H1 (cell line): ENCODE measurements at regions not wholly inside any gene's neighbourhood (a gene's known extent, or its start where the extent isn't known, plus 50 kb on each side); places are given as distances from the start of the nearest gene placed in this dataset.

Experiments used
- CTCF ChIA-PET: fragments of 300-600 bp; sonication (Branson Sonifier 250); formaldehyde crosslinking; loops from one replicate; lab custom pipeline; 2021; ENCODE audit not compliant: partially characterized antibody; lab: Charles Lee
- POLR2A ChIA-PET: fragments of 300-600 bp; sonication (Branson Sonifier 250); formaldehyde crosslinking; loops from one replicate; lab custom pipeline; 2021; ENCODE audit warnings: inconsistent platforms; ENCODE audit not compliant: partially characterized antibody; lab: Charles Lee
- DNase-seq, 2 experiments: peaks; one replicate each; pipeline versions ENCODE4 v3.0.0 to v3.0.0-alpha.2; 2010 to 2022; ENCODE audit warnings: low spot score in 2 of 2, low read depth in 1 of 2, mixed read lengths in 1 of 2
- FAIRE-seq: peaks from 2 replicates; lab custom pipeline; 2011; peaks lifted over from hg19 to GRCh38; lab: Jason Lieb, UNC
- H2AFZ ChIP-seq: 2 replicates; pipeline ENCODE4 v1.8.1; 2012; ENCODE audit warnings: low read length, inconsistent platforms
- H2AK5ac ChIP-seq: 2 replicates; pipeline ENCODE4 v1.6.1; 2013; ENCODE audit warnings: low read depth, low read length
- H2BK120ac ChIP-seq: replicated peaks from 2 replicates; pipeline ENCODE3; 2013; ENCODE audit warnings: low read depth, low read length, inconsistent platforms
- H2BK12ac ChIP-seq: 2 replicates; pipeline ENCODE4 v1.6.1; 2013; ENCODE audit warnings: low read depth, low read length
- H2BK15ac ChIP-seq: 2 replicates; pipeline ENCODE4 v1.6.1; 2013; ENCODE audit warnings: low read length
- H2BK20ac ChIP-seq: 2 replicates; pipeline ENCODE4 v1.6.1; 2013; ENCODE audit warnings: low read length
- H2BK5ac ChIP-seq: 2 replicates; pipeline ENCODE4 v1.6.1; 2013; ENCODE audit warnings: low read depth, low read length
- H3K14ac ChIP-seq: 2 replicates; pipeline ENCODE4 v1.6.1; 2013; ENCODE audit warnings: inconsistent platforms; ENCODE audit not compliant: insufficient read length
- H3K18ac ChIP-seq: 2 replicates; pipeline ENCODE4 v1.6.1; 2013; ENCODE audit warnings: low read length; ENCODE audit errors: extremely low read depth
- H3K23ac ChIP-seq: 2 replicates; pipeline ENCODE4 v1.6.1; 2013; ENCODE audit warnings: inconsistent platforms; ENCODE audit not compliant: insufficient read length
- H3K23me2 ChIP-seq: 2 replicates; pipeline ENCODE4 v1.6.1; 2013; ENCODE audit warnings: low read depth, low read length
- H3K27ac ChIP-seq: 2 replicates; pipeline ENCODE4 v1.6.1; 2011; ENCODE audit warnings: low read depth, low read length, inconsistent platforms
- H3K27me3 ChIP-seq, 4 experiments: replicated peaks in 1 of 4; 1 replicate in 1 of 4; 2 replicates in 3 of 4; pipeline versions ENCODE4 v1.6.1 to v1.8.1; 2011 to 2013; ENCODE audit warnings: low read length in 3 of 4, mild to moderate bottlenecking in 3 of 4, inconsistent platforms in 2 of 4, mixed read lengths in 2 of 4, moderate library complexity in 1 of 4; ENCODE audit not compliant: control insufficient read depth in 3 of 4, insufficient read depth in 3 of 4; ENCODE audit errors: extremely low read depth in 1 of 4
- H3K36me3 ChIP-seq, 4 experiments: 2 replicates each; pipeline versions ENCODE4 v1.6.1 to v1.8.1; 2011 to 2013; ENCODE audit warnings: mild to moderate bottlenecking in 4 of 4, low read length in 3 of 4, moderate library complexity in 2 of 4, control low read depth in 1 of 4, inconsistent platforms in 1 of 4; ENCODE audit not compliant: insufficient read depth in 4 of 4, control insufficient read depth in 2 of 4
- H3K4ac ChIP-seq: replicated peaks from 2 replicates; pipeline ENCODE3; 2013; ENCODE audit warnings: low read length, low read depth, mixed read lengths, inconsistent platforms; ENCODE audit not compliant: insufficient read length
- H3K4me1 ChIP-seq, 4 experiments: replicated peaks in 1 of 4; 1 replicate in 1 of 4; 2 replicates in 3 of 4; pipeline versions ENCODE4 v1.6.1 to v1.8.1; 2011 to 2013; ENCODE audit warnings: low read length in 3 of 4, inconsistent platforms in 2 of 4, mixed read lengths in 1 of 4; ENCODE audit not compliant: insufficient read depth in 4 of 4, control insufficient read depth in 3 of 4
- H3K4me2 ChIP-seq, 2 experiments: 2 replicates each; pipeline versions ENCODE4 v1.6.1 to v1.8.1; 2011 to 2013; ENCODE audit warnings: low read depth in 2 of 2, low read length in 2 of 2, control low read depth in 1 of 2, inconsistent platforms in 1 of 2, mild to moderate bottlenecking in 1 of 2; ENCODE audit not compliant: insufficient read depth in 1 of 2
- H3K4me3 ChIP-seq, 4 experiments: fragments of 200-600, 300-600 bp in 1 of 4; sonication (generic), shearing (Covaris generic), sonication (Bioruptor Twin) in 1 of 4; 2 replicates each; pipeline versions ENCODE4 v1.5.1 to v1.8.1; 2011 to 2016; ENCODE audit warnings: low read length in 4 of 4, low read depth in 3 of 4, control low read depth in 2 of 4, inconsistent platforms in 2 of 4, mild to moderate bottlenecking in 2 of 4, mixed read lengths in 1 of 4, moderate library complexity in 1 of 4; ENCODE audit not compliant: insufficient read depth in 2 of 4; ENCODE audit errors: extremely low read depth in 1 of 4
- H3K56ac ChIP-seq: replicated peaks from 2 replicates; pipeline ENCODE3; 2013; ENCODE audit warnings: low read depth, mild to moderate bottlenecking, mixed read lengths, low read length, inconsistent platforms; ENCODE audit not compliant: insufficient read length
- H3K79me1 ChIP-seq: 2 replicates; pipeline ENCODE4 v1.6.1; 2013; ENCODE audit warnings: low read depth, low read length, control low read depth
- H3K79me2 ChIP-seq, 2 experiments: 2 replicates each; pipeline versions ENCODE4 v1.6.1 to v1.8.1; 2012 to 2013; ENCODE audit warnings: low read length in 2 of 2, mild to moderate bottlenecking in 2 of 2, inconsistent platforms in 1 of 2; ENCODE audit not compliant: insufficient read depth in 2 of 2, control insufficient read depth in 1 of 2
- H3K9ac ChIP-seq, 4 experiments: replicated peaks in 1 of 4; 1 replicate in 1 of 4; 2 replicates in 3 of 4; pipeline versions ENCODE4 v1.6.1 to v1.8.1; 2011 to 2013; ENCODE audit warnings: low read depth in 3 of 4, low read length in 3 of 4, control low read depth in 2 of 4, mild to moderate bottlenecking in 2 of 4, moderate library complexity in 2 of 4, inconsistent platforms in 1 of 4; ENCODE audit errors: extremely low read depth in 1 of 4
- H3K9me3 ChIP-seq, 2 experiments: 2 replicates each; pipeline versions ENCODE4 v1.6.1 to v1.8.1; 2012 to 2013; ENCODE audit warnings: mild to moderate bottlenecking in 2 of 2, moderate library complexity in 2 of 2, control low read depth in 1 of 2, inconsistent platforms in 1 of 2, low read depth in 1 of 2, low read length in 1 of 2, mixed read lengths in 1 of 2; ENCODE audit not compliant: insufficient read depth in 2 of 2
- H4K20me1 ChIP-seq, 2 experiments: replicated peaks in 1 of 2; 2 replicates each; pipeline versions ENCODE3 to v1.8.1; 2011 to 2013; ENCODE audit warnings: inconsistent platforms in 2 of 2, low read length in 2 of 2, mild to moderate bottlenecking in 1 of 2; ENCODE audit not compliant: insufficient read depth in 2 of 2, control insufficient read depth in 1 of 2
- H4K5ac ChIP-seq: 2 replicates; pipeline ENCODE4 v1.6.1; 2013; ENCODE audit warnings: low read length, low read depth, mixed read lengths, inconsistent platforms; ENCODE audit not compliant: insufficient read length
- H4K8ac ChIP-seq: 2 replicates; pipeline ENCODE4 v1.8.0; 2013; ENCODE audit warnings: mild to moderate bottlenecking, moderate library complexity, low read length, inconsistent platforms; ENCODE audit not compliant: insufficient read depth; ENCODE audit errors: extremely low read depth
- H4K91ac ChIP-seq: replicated peaks from 2 replicates; pipeline ENCODE3; 2013; ENCODE audit warnings: low read length, mixed read lengths, inconsistent platforms; ENCODE audit not compliant: insufficient read length
- CBX5 ChIP-seq: fragments of 300-800, 300-1000 bp; sonication (generic); IDR thresholded peaks from 2 replicates; pipeline ENCODE4 v1.7.1; 2016; ENCODE audit warnings: antibody characterized with exemption, low read length, low read depth
- CEBPB ChIP-seq: IDR thresholded peaks from 2 replicates; pipeline ENCODE4 v1.6.1; 2012; ENCODE audit warnings: low read depth, low read length
- NANOG ChIP-seq: IDR thresholded peaks from 2 replicates; pipeline ENCODE4 v1.6.1; 2011; ENCODE audit warnings: low read length, low read depth, mild to moderate bottlenecking, inconsistent platforms; ENCODE audit not compliant: insufficient read depth, poor library complexity, severe bottlenecking
- RAD21 ChIP-seq, 2 experiments: IDR thresholded peaks in 1 of 2; conservative IDR thresholded peaks in 1 of 2; 2 replicates each; pipeline ENCODE4 v1.6.1; 2011; ENCODE audit warnings: low read depth in 2 of 2, low read length in 2 of 2, improper control_type of control experiment in 1 of 2, inconsistent platforms in 1 of 2, mild to moderate bottlenecking in 1 of 2, moderate library complexity in 1 of 2
- SIRT6 ChIP-seq: IDR thresholded peaks from one replicate; pipeline ENCODE4 v1.7.1; 2012; ENCODE audit warnings: low read length, inconsistent platforms
- SIX5 ChIP-seq: IDR thresholded peaks from 2 replicates; pipeline ENCODE4 v1.6.1; 2011; ENCODE audit warnings: mild to moderate bottlenecking, low read depth, low read length
- WGBS, 2 experiments: shearing (Covaris generic) in 1 of 2; methylation state at CpG; one replicate each; pipeline versions ENCODE4 v1.1.6 to v1.1.7; 2013 to 2015; ENCODE audit warnings: low lambda C conversion rate in 2 of 2, mixed read lengths in 2 of 2, inconsistent platforms in 1 of 2, low coverage in 1 of 2, missing lambda C conversion rate in 1 of 2; ENCODE audit not compliant: insufficient replicate concordance in 2 of 2, insufficient coverage in 1 of 2, insufficient read length in 1 of 2; ENCODE audit errors: extremely low coverage in 1 of 2, missing lambda C conversion rate in 1 of 2; 5-methylcytosine and 5-hydroxymethylcytosine counted together
- TF ChIP-seq, protein P1 (sequence below): IDR thresholded peaks from 2 replicates; pipeline ENCODE4 v1.6.1; 2011; ENCODE audit warnings: low read length, improper control_type of control experiment
- TF ChIP-seq, protein P2 (sequence below), 3 experiments: IDR thresholded peaks; 1 replicate in 2 of 3; 2 replicates in 1 of 3; pipeline versions ENCODE4 v1.5.1 to v1.6.1; 2011; ENCODE audit warnings: low read length in 3 of 3, mild to moderate bottlenecking in 3 of 3, inconsistent platforms in 2 of 3, low read depth in 1 of 3, moderate library complexity in 1 of 3; ENCODE audit not compliant: insufficient read depth in 1 of 3; ENCODE audit errors: control extremely low read depth in 1 of 3

DNA sequence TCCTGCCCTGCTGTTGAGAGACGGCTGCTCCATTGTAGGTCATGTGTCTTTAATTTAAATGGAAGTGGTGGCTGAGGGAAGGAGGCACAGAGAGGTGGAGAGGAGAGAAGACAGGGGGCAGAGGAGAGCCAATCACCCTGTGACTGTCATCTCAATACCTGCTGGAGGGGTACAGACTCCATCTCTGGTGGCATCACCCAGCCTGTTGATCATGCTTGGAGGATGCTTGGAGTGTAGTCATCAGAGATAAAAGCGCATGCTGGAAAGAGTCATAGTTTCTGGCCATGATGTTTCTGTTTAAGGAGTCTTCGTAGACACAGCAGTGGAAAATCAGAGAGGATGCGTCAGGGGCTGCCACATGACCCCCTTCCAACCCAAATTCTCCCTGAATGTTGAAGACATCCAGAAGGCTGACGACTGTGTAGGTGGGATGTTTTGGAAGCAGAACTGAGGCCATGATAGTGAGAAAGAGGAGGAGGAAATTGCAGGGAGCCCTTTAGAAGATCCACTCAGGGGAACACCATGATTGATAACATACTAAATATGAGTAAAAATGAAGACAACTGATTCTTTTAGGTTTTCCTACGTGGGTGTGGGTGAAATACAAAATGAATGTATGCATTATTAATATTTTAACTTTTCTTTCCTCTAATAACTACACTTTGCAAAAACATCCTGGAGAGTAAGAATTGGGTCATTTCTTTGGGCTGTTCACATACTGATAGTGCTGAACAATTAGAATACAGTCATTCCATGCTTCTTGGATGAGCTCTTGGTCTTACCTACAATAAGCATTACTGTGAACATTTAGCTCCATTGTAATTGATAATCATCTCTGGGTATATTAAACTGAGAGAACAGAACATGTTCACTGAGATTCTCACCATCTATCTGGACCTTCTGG lies 210.6 kb upstream of the ATP10A start:
- FAIRE-seq = no peak
- CTCF ChIA-PET = interaction anchor here (2.5 kb wide), 1 partner anchor 22 kb away, joined by 13 read pairs; no protein-coding TSS in a partner anchor
- TF ChIP-seq RAD21 (IDR thresholded peaks at IDR 0.05 in 1 of 2, conservative IDR thresholded peaks at IDR 0.05 in 1 of 2; ENCODE audit: low read depth in 2 of 2, low read length in 2 of 2) = peak in 1 of 2 experiments; percentile 37; a peak in 3 of 4 replicates
- TF ChIP-seq NANOG = no peak
- no peak for TF ChIP-seq SIRT6
- no peak for TF ChIP-seq CEBPB
- TF ChIP-seq, protein P1, sequence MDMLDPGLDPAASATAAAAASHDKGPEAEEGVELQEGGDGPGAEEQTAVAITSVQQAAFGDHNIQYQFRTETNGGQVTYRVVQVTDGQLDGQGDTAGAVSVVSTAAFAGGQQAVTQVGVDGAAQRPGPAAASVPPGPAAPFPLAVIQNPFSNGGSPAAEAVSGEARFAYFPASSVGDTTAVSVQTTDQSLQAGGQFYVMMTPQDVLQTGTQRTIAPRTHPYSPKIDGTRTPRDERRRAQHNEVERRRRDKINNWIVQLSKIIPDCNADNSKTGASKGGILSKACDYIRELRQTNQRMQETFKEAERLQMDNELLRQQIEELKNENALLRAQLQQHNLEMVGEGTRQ = no peak
- TF ChIP-seq, protein P2, sequence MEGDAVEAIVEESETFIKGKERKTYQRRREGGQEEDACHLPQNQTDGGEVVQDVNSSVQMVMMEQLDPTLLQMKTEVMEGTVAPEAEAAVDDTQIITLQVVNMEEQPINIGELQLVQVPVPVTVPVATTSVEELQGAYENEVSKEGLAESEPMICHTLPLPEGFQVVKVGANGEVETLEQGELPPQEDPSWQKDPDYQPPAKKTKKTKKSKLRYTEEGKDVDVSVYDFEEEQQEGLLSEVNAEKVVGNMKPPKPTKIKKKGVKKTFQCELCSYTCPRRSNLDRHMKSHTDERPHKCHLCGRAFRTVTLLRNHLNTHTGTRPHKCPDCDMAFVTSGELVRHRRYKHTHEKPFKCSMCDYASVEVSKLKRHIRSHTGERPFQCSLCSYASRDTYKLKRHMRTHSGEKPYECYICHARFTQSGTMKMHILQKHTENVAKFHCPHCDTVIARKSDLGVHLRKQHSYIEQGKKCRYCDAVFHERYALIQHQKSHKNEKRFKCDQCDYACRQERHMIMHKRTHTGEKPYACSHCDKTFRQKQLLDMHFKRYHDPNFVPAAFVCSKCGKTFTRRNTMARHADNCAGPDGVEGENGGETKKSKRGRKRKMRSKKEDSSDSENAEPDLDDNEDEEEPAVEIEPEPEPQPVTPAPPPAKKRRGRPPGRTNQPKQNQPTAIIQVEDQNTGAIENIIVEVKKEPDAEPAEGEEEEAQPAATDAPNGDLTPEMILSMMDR (IDR thresholded peaks at IDR 0.05; ENCODE audit: control extremely low read depth in 1 of 3, insufficient read depth in 1 of 3, low read depth in 1 of 3, low read length in 3 of 3) = peak in 2 of 3 experiments; percentile 11 to 27; a peak in 2 of 4 replicates
- no peak for TF ChIP-seq SIX5
- TF ChIP-seq CBX5 = no peak

More for the DNA sequence above, 210.6 kb upstream of the ATP10A start:
- no peak for DNase-seq
- no peaks in the 10 kb centered on the region for H3K79me2 ChIP-seq
- H3K36me3 ChIP-seq = no peaks in the 10 kb centered on the region
- no peak overlapping the region for H3K4me2 ChIP-seq
- no peak overlapping the region for H2BK120ac ChIP-seq
- no peaks in the 10 kb centered on the region for H3K79me1 ChIP-seq
- no peak overlapping the region for H4K5ac ChIP-seq
- no peak overlapping the region for H2BK20ac ChIP-seq
- H3K23me2 ChIP-seq = no peaks in the 10 kb centered on the region
- H3K18ac ChIP-seq = no peak overlapping the region
- no peak overlapping the region for H4K8ac ChIP-seq
- no peaks in the 10 kb centered on the region for H4K20me1 ChIP-seq
- WGBS, 2 experiments = 90% methylated on average over 6 of the region's 6 CpGs; no CpG with 5 or more reads in 1 of the 2 experiments
- H3K14ac ChIP-seq = no peak overlapping the region
- no peak overlapping the region for H3K4me3 ChIP-seq
- no peak overlapping the region for H2BK5ac ChIP-seq
- 0 out of 7 replicates have a peak, but pooled peaks cover 0 to 2% (median 0%) of the 10 kb centered on the region in 4 experiments for H3K27me3 ChIP-seq
- H4K91ac ChIP-seq = no peak overlapping the region
- peaks cover 4 to 7% of the 10 kb centered on the region in 2 experiments; a peak in 2 of 4 replicates for H3K9me3 ChIP-seq
- no peak overlapping the region for H3K23ac ChIP-seq
- no peak overlapping the region for H3K4ac ChIP-seq
- H3K27ac ChIP-seq = no peak overlapping the region
- H3K9ac ChIP-seq = no peak overlapping the region
- no peaks in the 10 kb centered on the region; a peak in 1 of 7 replicates for H3K4me1 ChIP-seq
- no peak overlapping the region for H3K56ac ChIP-seq
- no peak overlapping the region for H2AK5ac ChIP-seq
- no peak overlapping the region for H2BK12ac ChIP-seq
- no peak overlapping the region for H2AFZ ChIP-seq
- POLR2A ChIA-PET = no interaction called here
- H2BK15ac ChIP-seq = no peak overlapping the region
